ENCODE measurements at regions not wholly inside any gene's neighbourhood (a gene's known extent, or its start where the extent isn't known, plus 50 kb on each side); places are given as distances from the start of the nearest gene placed in this dataset.

- TF ChIP-seq POLR2A (IDR thresholded peaks at IDR 0.05) = no peak
- no peak for TF ChIP-seq CTCF (IDR thresholded peaks at IDR 0.05)
These were observed 190.7 kb downstream of the FOXL1 start for GRCh38 chr16:86768999-86769398.

Measured in heart left ventricle (tissue), 13 donors.